ENCODE measurements at regions not wholly inside any gene's neighbourhood (a gene's known extent, or its start where the extent isn't known, plus 50 kb on each side); places are given as distances from the start of the nearest gene placed in this dataset.
A peak's percentile ranks its signal among the peaks of the same experiment; 100 is the strongest.
"Not testable (repeated sequence)": the region's sequence is repeated elsewhere in the genome, so short reads cannot be mapped to it uniquely, and the experiment has no call there.

DNA sequence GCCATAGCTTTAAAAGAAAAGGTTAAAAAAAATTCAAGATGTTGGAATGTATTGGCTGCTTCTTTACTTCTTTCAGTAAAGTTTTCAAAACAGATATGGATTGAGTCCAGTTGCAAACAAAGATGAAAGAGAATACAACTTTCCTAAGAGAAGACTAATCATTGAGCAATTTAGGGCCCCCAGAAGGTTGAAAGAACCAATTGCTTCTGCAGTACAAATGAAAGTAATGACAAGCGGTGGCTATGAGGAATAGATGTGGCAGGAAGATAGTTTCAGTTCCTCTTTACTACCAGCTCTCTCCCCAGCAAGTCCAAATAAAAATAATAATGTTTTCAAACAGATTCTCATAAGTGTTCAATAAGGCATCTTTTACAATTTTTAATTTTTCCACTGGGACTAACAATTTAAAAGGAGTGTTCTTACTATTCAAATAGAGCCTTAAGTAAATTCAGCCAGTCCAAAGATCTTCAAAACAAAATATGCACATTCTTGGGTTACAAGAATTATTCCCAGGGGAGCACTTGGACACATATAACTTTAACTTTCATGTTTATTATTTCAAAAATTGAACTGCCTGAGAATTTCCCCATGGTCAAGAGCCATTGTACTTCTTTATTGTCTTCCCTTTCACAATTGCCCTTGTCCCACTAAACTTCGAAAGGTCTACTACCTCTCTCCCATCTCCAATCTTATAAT, 62.3 kb upstream of the PPP1R12A start:
- CTCF ChIA-PET: no interaction called here
- peak; percentile 58 for DNase-seq (ENCODE audit: extremely low spot score)
- POLR2A ChIA-PET: no interaction called here

GRCh38 chr12:79995385-79996084, 60.6 kb upstream of the PPP1R12A start:
- POLR2A ChIA-PET; DNase-seq (ENCODE audit: extremely low spot score); CTCF ChIA-PET: not testable (repeated sequence)

More for the DNA sequence above, 62.3 kb upstream of the PPP1R12A start:
- TF ChIP-seq, protein P1, sequence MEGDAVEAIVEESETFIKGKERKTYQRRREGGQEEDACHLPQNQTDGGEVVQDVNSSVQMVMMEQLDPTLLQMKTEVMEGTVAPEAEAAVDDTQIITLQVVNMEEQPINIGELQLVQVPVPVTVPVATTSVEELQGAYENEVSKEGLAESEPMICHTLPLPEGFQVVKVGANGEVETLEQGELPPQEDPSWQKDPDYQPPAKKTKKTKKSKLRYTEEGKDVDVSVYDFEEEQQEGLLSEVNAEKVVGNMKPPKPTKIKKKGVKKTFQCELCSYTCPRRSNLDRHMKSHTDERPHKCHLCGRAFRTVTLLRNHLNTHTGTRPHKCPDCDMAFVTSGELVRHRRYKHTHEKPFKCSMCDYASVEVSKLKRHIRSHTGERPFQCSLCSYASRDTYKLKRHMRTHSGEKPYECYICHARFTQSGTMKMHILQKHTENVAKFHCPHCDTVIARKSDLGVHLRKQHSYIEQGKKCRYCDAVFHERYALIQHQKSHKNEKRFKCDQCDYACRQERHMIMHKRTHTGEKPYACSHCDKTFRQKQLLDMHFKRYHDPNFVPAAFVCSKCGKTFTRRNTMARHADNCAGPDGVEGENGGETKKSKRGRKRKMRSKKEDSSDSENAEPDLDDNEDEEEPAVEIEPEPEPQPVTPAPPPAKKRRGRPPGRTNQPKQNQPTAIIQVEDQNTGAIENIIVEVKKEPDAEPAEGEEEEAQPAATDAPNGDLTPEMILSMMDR (IDR thresholded peaks at IDR 0.05; ENCODE audit: control extremely low read depth, extremely low read depth, low read depth, missing control alignments): no peak

DNA sequence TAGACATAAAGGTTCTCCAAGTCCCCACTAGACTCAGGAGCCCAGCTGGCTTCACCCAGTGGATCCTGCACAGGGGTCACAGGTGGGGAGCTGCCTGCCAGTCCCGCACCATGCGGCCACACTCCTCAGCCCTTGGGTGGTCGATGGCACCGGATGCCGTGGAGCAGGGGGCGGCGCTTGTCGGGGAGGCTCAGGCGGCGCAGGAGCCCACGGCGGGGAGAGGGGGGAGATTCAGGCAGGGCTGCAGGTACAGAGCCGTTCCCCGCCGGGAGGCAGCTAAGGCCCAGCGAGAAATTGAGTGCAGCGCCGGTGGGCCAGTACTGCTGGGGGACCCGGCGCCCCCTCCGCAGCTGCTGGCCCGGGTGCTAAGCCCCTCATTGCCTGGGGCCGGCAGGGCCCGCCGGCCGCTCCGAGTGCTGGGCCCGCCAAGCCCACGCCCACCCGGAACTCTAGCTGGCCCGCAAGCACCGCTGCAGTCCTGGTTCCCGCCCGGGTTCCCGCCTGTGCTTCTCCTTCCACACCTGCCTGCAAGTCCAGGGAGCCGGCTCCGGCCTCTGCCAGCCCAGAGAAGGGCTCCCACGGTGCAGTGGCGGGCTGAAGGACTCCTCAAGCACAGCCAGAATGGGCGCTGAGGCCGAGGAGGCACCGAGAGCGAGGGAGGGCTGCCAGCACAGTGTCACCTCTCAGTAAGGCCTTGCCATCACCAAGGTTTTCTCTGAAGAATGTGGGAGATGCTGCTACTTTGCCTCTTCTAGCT, 58.4 kb upstream of the PPP1R12A start:
- CTCF ChIA-PET: interaction anchor here (1.2 kb wide), 1 partner anchor 20 kb away, joined by 3 read pairs; no protein-coding TSS in a partner anchor
- TF ChIP-seq, protein P1 (IDR thresholded peaks at IDR 0.05; ENCODE audit: control extremely low read depth, extremely low read depth, low read depth, missing control alignments): no peak
- DNase-seq (ENCODE audit: extremely low spot score): no peak
- POLR2A ChIA-PET: no interaction called here

DNA sequence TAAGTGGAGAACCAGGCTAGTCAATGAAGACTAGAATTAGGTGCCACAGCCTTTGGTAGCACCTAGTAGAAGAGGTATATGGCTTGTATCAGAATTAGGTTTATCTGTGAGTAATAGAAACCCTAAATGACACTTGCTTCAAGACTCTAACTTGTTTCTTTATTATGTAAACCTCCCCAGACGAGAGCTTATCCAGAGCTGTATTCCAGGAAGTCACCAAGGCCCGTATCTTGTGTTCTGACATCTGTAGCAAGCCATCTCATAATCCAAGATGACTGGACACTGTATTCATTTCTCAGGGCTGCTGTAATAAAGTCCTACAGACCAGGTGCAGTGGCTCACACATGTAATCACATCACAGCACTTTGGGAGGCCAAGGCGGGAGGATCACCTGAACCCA, 56.7 kb upstream of the PPP1R12A start:
- DNase-seq (ENCODE audit: extremely low spot score): no peak
- ChIA-PET CTCF (interaction anchor here (1.0 kb wide), 2 partner anchors 8 to 9 kb away, joined by 3 read pairs; no protein-coding TSS in a partner anchor), POLR2A (no interaction called here)
- TF ChIP-seq, protein P1 (IDR thresholded peaks at IDR 0.05; ENCODE audit: control extremely low read depth, extremely low read depth, low read depth, missing control alignments): no peak

DNA sequence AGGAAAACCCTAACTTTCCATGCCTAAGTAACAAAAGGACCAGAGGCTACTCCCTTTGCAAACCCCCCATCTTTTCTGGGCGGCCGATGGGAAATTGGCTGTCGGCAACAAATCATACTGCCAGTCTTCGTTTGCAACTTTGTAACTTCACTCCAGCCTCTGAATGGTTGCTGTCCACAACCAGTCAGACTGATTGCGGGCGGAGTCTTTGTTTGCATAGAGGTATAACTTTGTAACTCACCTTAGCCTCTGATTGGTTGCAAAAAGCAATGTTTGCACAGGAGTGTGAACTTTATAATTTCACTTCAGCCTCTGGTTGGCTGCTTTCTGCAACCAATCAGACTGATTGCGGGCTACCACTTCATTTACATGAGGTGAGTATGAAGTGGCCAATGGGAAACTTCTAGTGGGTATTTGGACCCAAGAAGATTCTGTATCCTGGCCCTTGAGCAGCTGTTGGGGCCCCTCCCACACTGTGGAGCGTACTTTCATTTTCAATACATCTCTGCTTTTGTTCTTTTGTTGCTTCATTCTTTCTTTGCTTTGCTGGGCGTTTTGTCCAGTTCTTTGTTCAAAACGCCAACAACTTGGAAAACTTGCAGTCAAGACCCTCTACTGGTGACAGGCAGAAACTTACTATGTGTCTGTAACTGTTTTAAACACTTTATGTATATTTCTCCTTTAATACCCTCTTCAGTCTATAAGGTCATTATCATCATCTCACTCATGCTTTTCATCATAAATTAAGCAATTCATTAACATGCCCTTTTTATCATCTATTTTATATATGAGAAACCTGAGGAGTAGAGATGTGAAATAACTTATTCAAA, 55.8 kb upstream of the PPP1R12A start:
- POLR2A ChIA-PET; DNase-seq (ENCODE audit: extremely low spot score): not testable (repeated sequence)
- CTCF ChIA-PET: interaction anchor here (1.0 kb wide), 2 partner anchors 8 to 9 kb away, joined by 3 read pairs; no protein-coding TSS in a partner anchor

GRCh38 chr12:79988368-79988767, 53.5 kb upstream of the PPP1R12A start:
- ChIA-PET CTCF (no interaction called here), POLR2A (no interaction called here)
- no peak for DNase-seq (ENCODE audit: extremely low spot score)
- TF ChIP-seq, protein P1 (IDR thresholded peaks at IDR 0.05; ENCODE audit: control extremely low read depth, extremely low read depth, low read depth, missing control alignments): no peak

DNA sequence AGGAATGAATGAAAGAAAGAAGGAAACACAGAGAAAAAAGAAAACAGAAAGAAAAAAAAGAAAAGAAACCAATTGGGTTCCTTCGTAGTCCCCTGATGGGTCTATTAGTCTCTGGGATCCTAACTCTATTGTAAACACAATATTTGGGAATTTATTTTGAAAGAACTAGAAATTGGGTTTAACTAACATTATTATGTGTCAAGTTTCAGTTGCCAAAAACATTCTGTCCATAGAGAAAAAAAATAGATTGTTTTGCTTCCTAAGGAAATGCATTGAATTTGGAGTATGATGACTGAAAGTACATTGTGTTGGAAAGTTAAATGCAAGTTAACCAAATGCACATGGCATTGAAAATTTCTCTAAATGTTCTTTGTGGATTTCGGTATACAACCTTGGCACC, 52.8 kb upstream of the PPP1R12A start:
- CTCF ChIA-PET: no interaction called here

More for the DNA sequence above, 52.8 kb upstream of the PPP1R12A start:
- TF ChIP-seq, protein P1 (IDR thresholded peaks at IDR 0.05; ENCODE audit: control extremely low read depth, extremely low read depth, low read depth, missing control alignments): no peak
- POLR2A ChIA-PET: no interaction called here
- DNase-seq (ENCODE audit: extremely low spot score): no peak

Measured in GM10248 (cell line).